ENCODE measurements at regions not wholly inside any gene's neighbourhood (a gene's known extent, or its start where the extent isn't known, plus 50 kb on each side); places are given as distances from the start of the nearest gene placed in this dataset.

- Mint-ChIP-seq H3K4me1 (ENCODE audit: insufficient read depth, unreplicated experiment) (no peaks in the 10 kb centered on the region), H3K27ac (ENCODE audit: low read depth, unreplicated experiment) (no peak overlapping the region), H3K9me3 (ENCODE audit: unreplicated experiment) (no peaks in the 10 kb centered on the region), H3K36me3 (ENCODE audit: insufficient read depth, unreplicated experiment) (no peaks in the 10 kb centered on the region), H3K27me3 (ENCODE audit: insufficient read depth, unreplicated experiment) (peaks cover 47% of the 10 kb centered on the region), H3K4me3 (ENCODE audit: unreplicated experiment) (no peak overlapping the region)
- no peak for TF ChIP-seq CTCF (IDR thresholded peaks at IDR 0.05; ENCODE audit: unreplicated experiment)
- intact Hi-C loops (cut with micrococcal nuclease): no loop called here
- POLR2A ChIA-PET: no interaction called here
- DNase-seq (ENCODE audit: unreplicated experiment): no peak
- CTCF ChIA-PET: no interaction called here
- BruUV-seq (replicated peaks): no TSS peak
These were observed 330.9 kb downstream of the RRAGC start for GRCh38 chr1:38528623-38529022.

GRCh38 chr1:38527373-38527966 lies 332.1 kb downstream of the RRAGC start:
- no peak for TF ChIP-seq CTCF (IDR thresholded peaks at IDR 0.05; ENCODE audit: unreplicated experiment)
- H3K4me3 Mint-ChIP-seq (ENCODE audit: unreplicated experiment): no peak overlapping the region
- no peak for DNase-seq (ENCODE audit: unreplicated experiment)

GRCh38 chr1:38526046-38526445 lies 333.5 kb downstream of the RRAGC start:
- ChIA-PET POLR2A (no interaction called here), CTCF (interaction anchor here (0.7 kb wide), 1 partner anchor 297 kb away, joined by 3 read pairs; no protein-coding TSS in a partner anchor)
- H3K9me3 Mint-ChIP-seq (ENCODE audit: unreplicated experiment): no peaks in the 10 kb centered on the region
- no peak overlapping the region for H3K27ac Mint-ChIP-seq (ENCODE audit: low read depth, unreplicated experiment)
- intact Hi-C loops (cut with micrococcal nuclease): no loop called here
- TF ChIP-seq CTCF (IDR thresholded peaks at IDR 0.05; ENCODE audit: unreplicated experiment): no peak
- DNase-seq (ENCODE audit: unreplicated experiment): no peak
- no peak overlapping the region for H3K4me3 Mint-ChIP-seq (ENCODE audit: unreplicated experiment)
- no TSS peak for BruUV-seq (replicated peaks)
- no peaks in the 10 kb centered on the region for H3K36me3 Mint-ChIP-seq (ENCODE audit: insufficient read depth, unreplicated experiment)
- H3K27me3 Mint-ChIP-seq (ENCODE audit: insufficient read depth, unreplicated experiment): peaks cover 58% of the 10 kb centered on the region
- no peaks in the 10 kb centered on the region for H3K4me1 Mint-ChIP-seq (ENCODE audit: insufficient read depth, unreplicated experiment)

More at GRCh38 chr1:38527373-38527966, 332.1 kb downstream of the RRAGC start:
- no peaks in the 10 kb centered on the region for H3K4me1 Mint-ChIP-seq (ENCODE audit: insufficient read depth, unreplicated experiment)
- H3K36me3 Mint-ChIP-seq (ENCODE audit: insufficient read depth, unreplicated experiment): no peaks in the 10 kb centered on the region
- ChIA-PET CTCF (interaction anchor here (0.6 to 0.8 kb wide), 2 partner anchors 413 to 1134 kb away, joined by 3 read pairs; no protein-coding TSS in a partner anchor), POLR2A (no interaction called here)
- peaks cover 58% of the 10 kb centered on the region for H3K27me3 Mint-ChIP-seq (ENCODE audit: insufficient read depth, unreplicated experiment)
- no peak overlapping the region for H3K27ac Mint-ChIP-seq (ENCODE audit: low read depth, unreplicated experiment)
- no peaks in the 10 kb centered on the region for H3K9me3 Mint-ChIP-seq (ENCODE audit: unreplicated experiment)
- intact Hi-C loops (cut with micrococcal nuclease): no loop called here
- BruUV-seq (replicated peaks): no TSS peak

- H3K36me3 Mint-ChIP-seq (ENCODE audit: insufficient read depth, unreplicated experiment): no peaks in the 10 kb centered on the region
- H3K27ac Mint-ChIP-seq (ENCODE audit: low read depth, unreplicated experiment): no peak overlapping the region
- no peaks in the 10 kb centered on the region for H3K9me3 Mint-ChIP-seq (ENCODE audit: unreplicated experiment)
- DNase-seq (ENCODE audit: unreplicated experiment): no peak
- no peaks in the 10 kb centered on the region for H3K4me1 Mint-ChIP-seq (ENCODE audit: insufficient read depth, unreplicated experiment)
- ChIA-PET POLR2A (no interaction called here), CTCF (interaction anchor here (0.7 to 0.9 kb wide), 3 partner anchors 26 to 298 kb away, joined by 3 to 6 read pairs (median 4); no protein-coding TSS in a partner anchor)
- H3K4me3 Mint-ChIP-seq (ENCODE audit: unreplicated experiment): no peak overlapping the region
- no peak for TF ChIP-seq CTCF (IDR thresholded peaks at IDR 0.05; ENCODE audit: unreplicated experiment)
- H3K27me3 Mint-ChIP-seq (ENCODE audit: insufficient read depth, unreplicated experiment): peaks cover 62% of the 10 kb centered on the region
- intact Hi-C loops (cut with micrococcal nuclease): no loop called here
- BruUV-seq (replicated peaks): no TSS peak
These were observed 334.1 kb downstream of the RRAGC start for GRCh38 chr1:38525343-38526043.
